ENCODE measurements at regions not wholly inside any gene's neighbourhood (a gene's known extent, or its start where the extent isn't known, plus 50 kb on each side); places are given as distances from the start of the nearest gene placed in this dataset.

- no peak for DNase-seq (ENCODE audit: low spot score)
- peak; percentile 53 for FAIRE-seq
These were observed 54.4 kb upstream of the RELL1 start for GRCh38 chr4:37740546-37740945.

DNA sequence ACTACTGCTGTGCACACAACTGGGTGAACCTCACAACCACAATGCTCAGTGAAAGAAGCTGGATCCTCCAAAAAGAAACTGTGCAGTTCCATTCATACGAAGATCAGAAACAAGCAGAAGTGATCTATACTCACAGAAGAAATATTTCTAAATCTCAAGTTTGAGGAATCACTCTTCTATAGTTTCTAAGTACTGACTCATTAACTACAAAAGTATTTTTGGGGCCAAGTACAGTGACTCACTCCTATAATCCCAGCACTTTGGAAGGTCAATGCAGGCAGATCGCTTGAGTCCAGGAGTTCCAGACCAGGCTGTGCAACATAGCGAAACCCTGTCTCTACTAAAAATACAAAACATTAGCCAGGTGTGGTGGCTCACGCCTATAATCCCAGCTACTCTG, 51.3 kb upstream of the RELL1 start:
- DNase-seq (ENCODE audit: low spot score) (no peak), FAIRE-seq (no peak)

All from urothelium cell line (cell line).